Kidney tubule cell (primary cell): ENCODE measurements at regions not wholly inside any gene's neighbourhood (a gene's known extent, or its start where the extent isn't known, plus 50 kb on each side); places are given as distances from the start of the nearest gene placed in this dataset.
A peak's percentile ranks its signal among the peaks of the same experiment; 100 is the strongest.

ENCODE experiments used
- DNase-seq: peaks from one replicate; pipeline ENCODE4 v3.0.0-alpha.2; 2018; ENCODE audit warnings: low spot score

DNA sequence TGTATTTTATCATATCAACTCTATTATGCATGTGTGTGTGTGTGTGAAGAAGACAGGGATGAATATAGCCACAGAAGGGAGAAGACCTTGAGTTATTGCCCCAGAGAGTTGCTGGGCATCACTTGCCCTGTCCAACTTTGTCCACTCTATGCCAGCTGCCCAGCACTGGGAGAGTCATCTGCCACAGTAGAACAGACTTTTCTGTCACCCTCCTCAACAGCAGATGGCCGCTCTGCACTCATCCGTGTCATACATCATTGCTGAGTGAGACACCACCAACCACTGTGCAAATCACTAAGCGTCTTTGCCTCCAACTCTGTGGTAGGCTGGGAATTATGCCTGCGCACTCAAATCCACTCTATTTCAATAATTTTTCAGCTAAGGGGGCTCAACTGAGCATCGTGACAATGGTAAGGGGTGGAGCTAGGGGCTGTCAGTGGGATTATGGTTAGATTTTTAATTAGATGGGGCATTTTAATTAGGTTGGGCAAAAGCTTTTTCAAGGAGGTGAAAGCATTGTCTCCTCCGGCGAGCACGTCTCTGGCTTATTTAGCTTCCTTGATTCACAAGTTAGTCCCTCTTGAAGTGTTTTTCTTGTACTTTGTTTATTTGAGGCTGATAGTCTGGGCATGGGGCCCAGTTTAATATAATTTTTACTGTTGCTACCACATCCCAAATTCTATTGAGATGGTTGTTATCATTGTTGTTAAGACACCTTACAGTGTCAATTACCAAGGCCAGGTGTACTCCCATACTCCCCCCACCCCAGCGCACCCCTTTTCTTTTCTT, 100.1 kb upstream of the KLF3 start:
- DNase-seq: peak; percentile 8

DNA sequence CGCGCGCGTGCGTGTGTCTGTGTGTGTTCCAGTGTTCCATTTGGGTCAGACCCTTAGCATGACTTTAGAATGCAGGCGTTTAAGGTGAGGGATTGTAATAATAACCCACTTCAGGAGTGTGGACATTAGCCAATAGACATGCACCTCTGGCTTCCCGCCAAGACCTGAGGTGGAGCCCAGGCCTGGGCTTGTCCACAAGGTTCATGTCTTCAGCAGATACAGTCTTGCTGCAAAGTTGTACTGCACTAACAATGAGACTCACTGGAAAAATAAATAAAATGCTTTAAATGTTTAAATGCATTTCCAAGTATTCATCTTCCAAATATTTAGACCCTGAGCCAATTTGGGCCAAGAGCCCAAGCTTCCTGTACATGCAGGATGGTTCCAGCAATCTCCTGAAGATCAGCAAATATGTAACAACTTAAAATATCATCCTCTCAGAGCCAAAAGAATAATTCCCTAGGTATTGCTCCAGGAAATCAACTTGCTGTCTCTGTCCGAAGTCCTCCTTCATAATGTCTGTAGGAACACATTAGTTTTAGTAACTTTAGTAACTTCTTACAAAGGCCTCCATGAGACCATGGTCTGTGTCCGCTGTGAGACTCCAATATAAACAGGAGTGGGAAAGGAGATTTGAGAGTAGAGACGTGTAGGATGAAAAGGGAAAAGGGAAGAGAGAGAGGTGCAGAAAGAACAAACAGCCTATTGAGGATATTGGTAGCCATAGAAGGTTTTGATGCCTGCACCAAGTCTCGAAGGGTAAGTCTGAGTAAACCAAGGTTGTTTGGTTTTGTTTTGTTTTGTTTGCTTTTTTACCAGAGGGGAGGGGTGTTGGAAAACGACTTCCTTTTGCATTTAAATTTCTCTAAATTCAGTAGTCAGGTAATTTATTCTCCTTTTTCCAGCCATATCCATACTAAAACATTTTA, 98.5 kb upstream of the KLF3 start:
- no peak for DNase-seq

GRCh38 chr4:38566806-38567398, 97.1 kb upstream of the KLF3 start:
- no peak for DNase-seq

DNA sequence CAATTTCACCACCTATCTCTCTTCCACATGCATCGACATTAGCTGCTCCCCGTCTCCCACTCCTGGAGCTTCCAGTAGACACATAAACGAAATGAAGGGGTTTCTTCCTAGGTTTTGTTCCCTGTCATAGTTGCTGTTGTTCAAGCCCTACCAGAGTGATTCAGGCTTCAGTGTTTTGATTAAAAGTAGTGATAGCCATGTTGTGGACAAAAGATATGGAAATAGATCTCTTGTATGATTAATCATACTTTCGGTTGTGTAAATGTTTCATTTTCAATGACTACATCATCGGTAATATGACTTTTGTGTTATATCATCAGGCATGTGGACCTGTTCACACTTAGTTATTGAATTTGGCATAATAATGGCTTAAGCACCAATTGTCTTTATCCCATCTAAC, 96.5 kb upstream of the KLF3 start:
- DNase-seq: no peak

DNA sequence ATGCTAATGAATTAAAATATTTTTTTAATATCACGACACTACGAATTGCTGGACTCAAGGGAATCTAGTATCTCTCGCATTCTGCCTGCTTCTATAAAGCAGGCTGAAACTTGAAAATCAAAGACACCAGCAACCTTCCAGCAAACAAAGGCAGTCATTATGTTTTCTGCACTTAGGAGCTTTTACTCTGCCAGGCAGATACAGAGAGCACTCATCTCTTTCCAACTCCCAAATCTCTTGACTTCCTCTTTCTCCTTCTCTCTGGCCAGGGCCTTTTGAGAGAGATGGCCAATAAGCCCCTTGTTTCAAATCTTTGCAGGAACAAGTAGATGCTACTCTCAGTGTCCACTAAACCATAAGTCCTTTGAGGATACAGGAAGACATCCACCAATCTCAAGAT, 95.2 kb upstream of the KLF3 start:
- no peak for DNase-seq

DNA sequence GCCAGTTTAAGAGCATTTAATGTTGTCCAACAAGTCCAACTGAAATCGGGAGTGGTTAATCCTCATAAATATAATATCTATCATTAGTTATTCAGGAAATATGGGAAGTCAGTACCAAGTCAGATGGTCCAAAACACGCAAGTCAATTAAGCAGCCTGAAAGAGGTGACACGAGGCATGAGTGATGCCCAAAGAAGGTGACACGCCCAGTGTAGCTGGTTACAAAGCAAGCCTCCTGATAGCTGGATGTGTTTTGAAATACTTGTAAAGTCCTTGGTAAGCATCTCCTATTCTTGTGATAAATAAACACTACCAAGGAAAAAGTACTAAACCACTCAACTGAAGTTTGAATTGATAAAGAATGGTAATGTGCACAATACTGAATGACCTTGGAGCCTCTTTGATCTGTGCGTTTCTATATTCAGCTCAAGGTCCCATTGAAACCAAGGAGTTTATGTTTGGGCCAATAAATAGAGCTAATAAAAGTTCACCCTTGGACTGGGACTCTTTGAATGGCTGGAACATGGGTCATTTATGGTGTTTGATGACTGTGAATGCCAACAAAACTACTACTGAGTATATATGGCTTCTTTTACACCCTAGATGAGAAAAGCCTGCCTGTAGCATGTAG, 93.2 kb upstream of the KLF3 start:
- no peak for DNase-seq

GRCh38 chr4:38572793-38573192, 91.2 kb upstream of the KLF3 start:
- DNase-seq: peak; percentile 10

DNA sequence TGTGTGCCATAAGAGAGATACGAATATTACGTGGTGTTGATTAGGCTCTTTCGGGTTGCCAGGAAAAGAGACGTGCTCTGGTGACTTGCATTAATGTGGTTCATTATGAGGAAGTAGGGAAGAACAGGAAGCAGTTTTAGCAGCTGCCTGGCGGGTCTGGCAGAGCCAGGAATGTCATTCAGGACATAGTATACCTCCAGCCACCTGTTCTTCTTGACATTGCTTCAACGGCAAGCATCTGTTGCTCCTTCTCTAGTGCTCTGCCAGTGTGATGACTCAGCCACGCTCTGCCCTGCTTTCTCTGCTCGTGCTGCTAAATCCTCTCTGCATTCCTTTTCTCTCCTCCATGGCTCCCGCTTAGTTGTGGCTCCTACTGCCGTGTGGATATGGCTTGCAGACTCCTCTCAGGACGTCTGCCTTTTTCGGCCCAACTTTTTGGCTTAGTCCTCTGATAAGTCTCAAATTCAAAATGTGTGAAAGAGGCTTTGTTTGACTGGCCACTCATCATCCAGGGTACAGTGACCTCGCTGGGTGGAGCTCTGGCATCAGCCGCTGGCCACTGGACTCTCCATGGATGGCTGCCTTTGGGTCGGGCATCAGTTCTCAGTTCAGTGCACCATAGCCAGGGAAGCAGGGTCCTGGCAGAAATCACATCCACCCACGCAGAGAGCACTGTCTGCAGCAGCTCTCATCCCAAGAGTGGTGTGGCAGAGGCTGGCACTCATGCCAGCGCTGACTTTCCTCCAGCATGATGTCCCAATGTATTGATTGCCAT, 89.3 kb upstream of the KLF3 start:
- DNase-seq: peak; percentile 81

DNA sequence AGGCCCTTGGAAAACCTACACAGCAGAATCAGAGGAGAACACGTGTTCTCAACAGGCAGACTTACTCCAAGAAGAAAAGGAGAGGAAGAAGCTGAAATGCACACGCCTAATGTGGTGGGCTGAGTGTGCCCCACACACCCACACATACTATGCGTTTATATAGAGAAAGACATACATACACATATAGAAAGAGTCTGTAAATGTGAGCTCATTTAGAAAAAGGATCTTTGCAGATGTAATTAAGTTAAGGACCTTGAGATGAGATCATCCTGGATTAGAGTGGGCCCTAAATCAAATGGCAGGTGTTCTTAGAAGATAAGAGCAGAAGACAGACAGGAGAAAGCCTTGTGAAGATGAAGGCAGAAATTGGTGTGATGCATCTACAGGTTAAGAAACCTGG, 87.2 kb upstream of the KLF3 start:
- no peak for DNase-seq

- no peak for DNase-seq
Measured at GRCh38 chr4:38577462-38577861, 86.5 kb upstream of the KLF3 start.

- DNase-seq: no peak
Measured at GRCh38 chr4:38581426-38582106, 82.4 kb upstream of the KLF3 start.

DNA sequence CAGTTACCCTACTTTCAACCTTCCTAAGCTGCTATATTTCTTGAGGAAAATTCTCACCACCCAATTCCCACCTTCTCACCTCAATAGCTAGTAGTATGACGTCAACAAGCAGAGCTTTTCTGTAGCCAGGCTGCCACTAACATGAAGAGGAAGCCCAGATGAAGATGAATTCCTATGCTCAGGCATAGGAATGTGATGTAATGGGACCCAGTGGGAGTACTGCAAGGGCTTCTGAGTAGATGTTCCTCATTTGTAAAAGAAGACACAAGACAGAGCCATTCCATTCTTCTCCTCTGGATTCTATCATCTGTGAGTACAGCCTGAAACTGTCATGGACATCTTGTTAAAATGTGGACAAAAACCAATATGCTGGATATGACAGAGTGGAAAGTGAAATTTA, 81.6 kb upstream of the KLF3 start:
- no peak for DNase-seq

GRCh38 chr4:38582889-38583470, 81.0 kb upstream of the KLF3 start:
- DNase-seq: peak; percentile 42

GRCh38 chr4:38585871-38586270, 78.1 kb upstream of the KLF3 start:
- DNase-seq: no peak

GRCh38 chr4:38587106-38587505, 76.9 kb upstream of the KLF3 start:
- no peak for DNase-seq

DNA sequence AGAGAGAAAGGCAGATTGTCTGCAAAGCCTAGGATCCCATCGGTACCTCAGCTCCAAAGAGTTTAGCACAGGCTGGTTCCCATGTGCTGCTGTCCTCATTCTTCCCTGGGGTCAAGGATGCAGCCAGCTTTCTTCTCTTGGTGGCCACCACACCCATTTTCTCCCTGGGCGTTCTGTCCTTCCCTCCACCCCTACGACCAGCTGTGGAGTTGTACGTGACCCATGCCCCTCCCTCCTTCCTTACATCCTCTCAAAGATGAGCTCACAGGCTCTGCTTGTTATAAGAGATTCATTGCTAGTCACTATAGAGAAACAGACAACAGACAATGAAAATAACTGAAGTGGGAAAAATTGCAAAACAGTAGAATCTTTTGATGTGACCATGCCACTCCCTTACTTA, 74.0 kb upstream of the KLF3 start:
- no peak for DNase-seq

DNA sequence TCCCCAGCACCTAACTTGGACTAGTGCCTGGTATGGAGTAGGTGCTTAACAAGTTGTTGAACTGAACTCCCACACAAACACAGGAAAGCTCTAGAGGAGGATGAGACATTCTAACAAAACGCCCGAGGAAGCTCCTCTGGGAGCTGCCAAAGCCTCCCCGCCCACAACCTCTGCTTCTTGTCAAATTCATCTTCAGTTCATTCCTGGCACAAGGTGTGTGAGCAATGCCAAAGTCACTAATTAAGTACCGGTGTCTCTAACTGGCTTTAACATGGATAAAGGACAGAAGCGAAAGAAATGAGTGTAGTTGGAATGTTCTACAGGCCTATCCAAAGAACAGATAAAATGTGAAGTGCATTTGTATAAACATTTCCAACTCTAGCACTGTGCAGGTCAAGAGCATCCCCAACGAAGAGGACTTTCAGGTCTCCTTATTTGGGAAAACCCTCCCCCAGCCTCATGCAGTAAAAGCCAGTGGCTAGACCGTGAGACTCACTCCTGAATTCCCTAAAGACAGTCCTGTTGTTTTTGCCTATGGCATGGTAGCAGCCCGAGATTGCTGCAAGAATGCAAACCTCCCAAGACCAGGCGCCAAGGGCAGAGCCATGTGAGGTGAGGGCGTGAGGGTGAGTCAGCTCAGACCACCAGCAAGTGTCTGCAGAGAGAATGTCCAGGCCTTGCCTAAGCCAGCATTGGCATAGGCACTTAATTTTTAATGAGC, 72.2 kb upstream of the KLF3 start:
- DNase-seq: peak; percentile 25

DNA sequence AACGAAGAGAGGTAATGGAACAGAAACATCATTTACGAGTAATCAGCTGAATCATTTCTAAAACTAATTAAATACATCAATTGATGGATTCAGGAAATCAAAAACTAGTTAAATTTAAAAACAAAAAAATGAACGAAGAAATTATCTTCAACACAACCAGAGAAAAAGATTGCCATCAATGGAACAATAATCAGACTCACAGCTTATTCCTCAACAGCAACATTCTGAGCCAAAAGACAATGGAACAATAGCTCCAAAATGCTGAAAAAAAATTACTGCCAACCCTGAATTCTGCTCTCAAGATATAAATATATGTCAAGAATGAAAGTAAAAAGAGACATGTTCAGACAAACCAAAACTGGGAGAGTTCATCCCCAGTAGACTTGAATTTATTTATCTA, 65.5 kb upstream of the KLF3 start:
- no peak for DNase-seq

DNA sequence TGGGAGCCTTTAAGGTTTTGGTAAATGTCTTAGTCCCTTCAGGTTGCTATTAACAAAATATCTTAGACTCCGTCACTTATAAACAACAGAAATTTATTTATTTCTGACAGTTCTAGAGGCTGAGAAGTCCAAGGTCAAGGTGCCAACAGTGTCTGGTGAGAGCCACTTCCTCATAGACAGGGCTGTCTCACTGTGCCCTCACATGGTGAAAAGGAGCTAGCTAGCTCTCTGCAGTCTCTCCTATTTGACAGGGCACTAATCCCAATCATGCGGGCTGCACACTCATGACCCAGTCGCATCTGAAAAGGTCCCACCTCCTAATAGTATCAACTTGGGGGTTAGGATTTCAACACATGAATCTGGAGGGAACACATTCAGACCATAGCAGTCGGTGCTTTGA, 63.4 kb upstream of the KLF3 start:
- DNase-seq: no peak
